DND-41 (cell line): ENCODE measurements at regions not wholly inside any gene's neighbourhood (a gene's known extent, or its start where the extent isn't known, plus 50 kb on each side); places are given as distances from the start of the nearest gene placed in this dataset.

ENCODE experiments used
- ATAC-seq: fragments of 200-7000 bp; cut with Tn5 transposase; 3 replicates; pipeline ENCODE4 v1.9.1; 2021; ENCODE audit warnings: low read depth; ENCODE audit not compliant: insufficient read depth
- DNase-seq: peaks from one replicate; pipeline ENCODE4 v3.0.0-alpha.2; 2020
- H2AFZ ChIP-seq: 2 replicates; pipeline ENCODE4 v1.6.0; 2012; ENCODE audit warnings: low read depth, low read length
- H3K27ac ChIP-seq: 2 replicates; pipeline ENCODE4 v1.5.1; 2012; ENCODE audit warnings: low read length, inconsistent platforms
- H3K27me3 ChIP-seq: fragments of 200-600 bp; sonication (generic); 2 replicates; pipeline ENCODE4 v1.6.0; 2012; ENCODE audit warnings: low read length, mild to moderate bottlenecking, inconsistent platforms; ENCODE audit not compliant: insufficient read depth, poor library complexity
- H3K36me3 ChIP-seq: 2 replicates; pipeline ENCODE4 v1.5.1; 2012; ENCODE audit warnings: low read length, inconsistent platforms; ENCODE audit not compliant: insufficient read depth
- H3K4me1 ChIP-seq: 2 replicates; pipeline ENCODE4 v1.5.1; 2012; ENCODE audit warnings: mild to moderate bottlenecking, low read length; ENCODE audit not compliant: insufficient read depth
- H3K4me2 ChIP-seq: 2 replicates; pipeline ENCODE4 v1.6.0; 2012; ENCODE audit warnings: mild to moderate bottlenecking, moderate library complexity, low read length, inconsistent platforms; ENCODE audit not compliant: insufficient read depth
- H3K4me3 ChIP-seq, 2 experiments: fragments of 200-600 bp in 1 of 2; shearing (Covaris generic) in 1 of 2; 2 replicates each; pipeline ENCODE4 v1.5.1; 2012 to 2016; ENCODE audit warnings: inconsistent platforms in 2 of 2, low read length in 2 of 2, mild to moderate bottlenecking in 2 of 2, low read depth in 1 of 2, moderate library complexity in 1 of 2
- H3K79me2 ChIP-seq: 2 replicates; pipeline ENCODE4 v1.6.0; 2012; ENCODE audit warnings: low read length, inconsistent platforms; ENCODE audit not compliant: insufficient read depth
- H3K9ac ChIP-seq: 2 replicates; pipeline ENCODE4 v1.6.0; 2012; ENCODE audit warnings: low read depth, mild to moderate bottlenecking, inconsistent platforms, low read length, moderate library complexity
- H3K9me3 ChIP-seq: 2 replicates; pipeline ENCODE4 v1.5.1; 2012; ENCODE audit warnings: low read length, moderate library complexity, mild to moderate bottlenecking, inconsistent platforms; ENCODE audit not compliant: insufficient read depth, severe bottlenecking
- H4K20me1 ChIP-seq: 2 replicates; pipeline ENCODE4 v1.6.0; 2012; ENCODE audit warnings: low read length; ENCODE audit not compliant: insufficient read depth
- EZH2 ChIP-seq: IDR thresholded peaks from 3 replicates; pipeline ENCODE4 v1.6.1; 2012; ENCODE audit warnings: borderline replicate concordance, low read depth, mild to moderate bottlenecking, moderate library complexity, low read length, inconsistent platforms; ENCODE audit not compliant: severe bottlenecking
- TF ChIP-seq, protein P1 (sequence below): IDR thresholded peaks from 2 replicates; pipeline ENCODE4 v1.5.1; 2012; ENCODE audit warnings: borderline replicate concordance, low read length, moderate library complexity, mild to moderate bottlenecking; ENCODE audit not compliant: poor library complexity, severe bottlenecking; ENCODE audit errors: extremely low read depth

DNA sequence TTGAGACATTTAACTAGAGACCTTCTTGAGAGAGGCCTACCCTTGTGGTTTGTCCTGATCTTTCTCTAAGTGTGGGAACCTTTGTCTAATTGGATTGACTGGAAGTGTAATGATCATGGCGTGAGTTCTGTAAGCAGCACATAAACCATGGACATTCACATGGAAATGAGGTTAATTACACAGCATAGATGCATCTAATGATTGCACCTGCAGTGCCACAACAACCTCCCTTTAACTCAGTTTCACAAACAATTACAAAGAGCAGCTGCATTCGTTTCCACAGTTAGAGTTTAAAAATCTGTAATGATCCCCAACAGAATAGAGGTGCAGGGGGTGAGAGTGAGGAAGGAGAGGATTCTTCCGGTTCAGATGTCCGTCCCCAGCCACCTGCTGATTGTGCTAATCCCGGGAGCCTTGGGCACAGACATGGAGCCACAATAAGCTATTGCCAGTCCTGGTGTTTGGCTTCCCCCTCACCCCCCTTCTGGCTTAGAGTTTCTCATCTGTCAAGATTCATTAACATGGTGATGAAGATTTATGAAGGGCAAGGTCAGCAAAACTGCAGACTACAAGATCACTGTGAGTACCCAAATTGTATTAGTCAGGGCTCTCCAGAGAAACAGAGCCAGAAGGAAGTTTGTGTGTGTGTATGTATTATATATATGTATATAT lies 659.2 kb upstream of the SOX9 start:
- DNase-seq, result no peak
- no peak overlapping the region for H3K27ac ChIP-seq
- ATAC-seq, result no peak
- H3K36me3 ChIP-seq, result no peaks in the 10 kb centered on the region
- no peaks in the 10 kb centered on the region for H3K27me3 ChIP-seq
- H3K4me3 ChIP-seq, result no peak overlapping the region
- no peak for TF ChIP-seq EZH2
- TF ChIP-seq, protein P1, sequence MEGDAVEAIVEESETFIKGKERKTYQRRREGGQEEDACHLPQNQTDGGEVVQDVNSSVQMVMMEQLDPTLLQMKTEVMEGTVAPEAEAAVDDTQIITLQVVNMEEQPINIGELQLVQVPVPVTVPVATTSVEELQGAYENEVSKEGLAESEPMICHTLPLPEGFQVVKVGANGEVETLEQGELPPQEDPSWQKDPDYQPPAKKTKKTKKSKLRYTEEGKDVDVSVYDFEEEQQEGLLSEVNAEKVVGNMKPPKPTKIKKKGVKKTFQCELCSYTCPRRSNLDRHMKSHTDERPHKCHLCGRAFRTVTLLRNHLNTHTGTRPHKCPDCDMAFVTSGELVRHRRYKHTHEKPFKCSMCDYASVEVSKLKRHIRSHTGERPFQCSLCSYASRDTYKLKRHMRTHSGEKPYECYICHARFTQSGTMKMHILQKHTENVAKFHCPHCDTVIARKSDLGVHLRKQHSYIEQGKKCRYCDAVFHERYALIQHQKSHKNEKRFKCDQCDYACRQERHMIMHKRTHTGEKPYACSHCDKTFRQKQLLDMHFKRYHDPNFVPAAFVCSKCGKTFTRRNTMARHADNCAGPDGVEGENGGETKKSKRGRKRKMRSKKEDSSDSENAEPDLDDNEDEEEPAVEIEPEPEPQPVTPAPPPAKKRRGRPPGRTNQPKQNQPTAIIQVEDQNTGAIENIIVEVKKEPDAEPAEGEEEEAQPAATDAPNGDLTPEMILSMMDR, result no peak
- no peak overlapping the region for H3K4me2 ChIP-seq
- 0 out of 2 replicates have a peak overlapping the region, but pooled peaks have one; percentile 8 for H2AFZ ChIP-seq
- H3K9ac ChIP-seq, result no peak overlapping the region
- no peaks in the 10 kb centered on the region for H4K20me1 ChIP-seq
- H3K79me2 ChIP-seq, result no peaks in the 10 kb centered on the region
- no peaks in the 10 kb centered on the region for H3K9me3 ChIP-seq
- no peaks in the 10 kb centered on the region for H3K4me1 ChIP-seq

GRCh38 chr17:71464241-71464640 lies 656.6 kb upstream of the SOX9 start:
- no peaks in the 10 kb centered on the region for H3K36me3 ChIP-seq
- no peak overlapping the region for H3K9ac ChIP-seq
- TF ChIP-seq EZH2, result no peak
- TF ChIP-seq, protein P1, result no peak
- ATAC-seq, result no peak
- H3K9me3 ChIP-seq, result no peaks in the 10 kb centered on the region
- H3K27ac ChIP-seq, result no peak overlapping the region
- no peak overlapping the region for H3K4me2 ChIP-seq
- no peaks in the 10 kb centered on the region for H3K27me3 ChIP-seq
- no peaks in the 10 kb centered on the region for H3K4me1 ChIP-seq
- no peaks in the 10 kb centered on the region for H3K79me2 ChIP-seq
- no peak for DNase-seq
- no peak overlapping the region for H3K4me3 ChIP-seq
- H4K20me1 ChIP-seq, result no peaks in the 10 kb centered on the region
- H2AFZ ChIP-seq, result no peak overlapping the region

GRCh38 chr17:71464751-71465150 lies 656.1 kb upstream of the SOX9 start:
- Histone ChIP-seq H3K4me3 (no peak overlapping the region), H3K79me2 (no peaks in the 10 kb centered on the region), H2AFZ (no peak overlapping the region), H3K4me1 (no peaks in the 10 kb centered on the region), H3K27me3 (no peaks in the 10 kb centered on the region), H3K36me3 (no peaks in the 10 kb centered on the region), H3K9ac (no peak overlapping the region), H3K27ac (no peak overlapping the region), H3K4me2 (no peak overlapping the region), H3K9me3 (no peaks in the 10 kb centered on the region), H4K20me1 (no peaks in the 10 kb centered on the region)
- ATAC-seq (no peak), DNase-seq (no peak)
- TF ChIP-seq, protein P1, result no peak
- TF ChIP-seq EZH2, result no peak

GRCh38 chr17:71467719-71468118 lies 653.1 kb upstream of the SOX9 start:
- DNase-seq, result no peak
- Histone ChIP-seq H3K27me3 (no peaks in the 10 kb centered on the region), H3K4me1 (no peaks in the 10 kb centered on the region), H3K36me3 (no peaks in the 10 kb centered on the region), H2AFZ (no peak overlapping the region), H3K79me2 (no peaks in the 10 kb centered on the region), H3K4me3 (no peak overlapping the region), H3K27ac (no peak overlapping the region), H4K20me1 (no peaks in the 10 kb centered on the region), H3K4me2 (no peak overlapping the region), H3K9me3 (no peaks in the 10 kb centered on the region), H3K9ac (no peak overlapping the region)
- TF ChIP-seq, protein P1, result no peak
- TF ChIP-seq EZH2, result no peak
- no peak for ATAC-seq
